ENCODE measurements at regions not wholly inside any gene's neighbourhood (a gene's known extent, or its start where the extent isn't known, plus 50 kb on each side); places are given as distances from the start of the nearest gene placed in this dataset.

- H3K4me3 ChIP-seq (ENCODE audit: low read length): no peak overlapping the region
- CTCF ChIA-PET: no interaction called here
- Mint-ChIP-seq H3K36me3 (peaks cover 0 to 12% (median 4%) of the 10 kb centered on the region in 3 donors), H3K27me3 (peaks cover 0 to 2% of the 10 kb centered on the region in 2 donors), H3K9me3 (no peaks in the 10 kb centered on the region), H3K4me1 (peaks cover 9 to 16% (median 13%) of the 10 kb centered on the region in 3 donors), H3K27ac (no peak overlapping the region), H3K4me3 (no peak overlapping the region)
- no peaks in the 10 kb centered on the region for H3K9me3 ChIP-seq (ENCODE audit: low read length)
- H3K27me3 ChIP-seq (ENCODE audit: insufficient read depth, low read length, poor library complexity, severe bottlenecking): no peaks in the 10 kb centered on the region
- no peaks in the 10 kb centered on the region for H3K4me1 ChIP-seq (ENCODE audit: insufficient read depth, low read length)
- DNase-seq: no peak
- no peaks in the 10 kb centered on the region for H3K36me3 ChIP-seq (ENCODE audit: insufficient read depth, low read length)
- no peak overlapping the region for H3K27ac ChIP-seq (ENCODE audit: low read depth, low read length)
- POLR2A ChIA-PET: no interaction called here
These were observed 258.0 kb upstream of the PLEKHG7 start for GRCh38 chr12:92444763-92445162.

- no peaks in the 10 kb centered on the region for H3K4me1 ChIP-seq (ENCODE audit: insufficient read depth, low read length)
- H3K36me3 ChIP-seq (ENCODE audit: insufficient read depth, low read length): no peaks in the 10 kb centered on the region
- H3K4me3 ChIP-seq (ENCODE audit: low read length): no peak overlapping the region
- Mint-ChIP-seq H3K27me3 (peaks cover 0 to under 1% of the 10 kb centered on the region in 2 donors), H3K9me3 (no peaks in the 10 kb centered on the region), H3K4me3 (no peak overlapping the region), H3K36me3 (peaks cover 0 to 7% (median 4%) of the 10 kb centered on the region in 3 donors), H3K4me1 (peaks cover 10 to 18% (median 14%) of the 10 kb centered on the region in 3 donors), H3K27ac (no peak overlapping the region)
- ChIA-PET POLR2A (no interaction called here), CTCF (no interaction called here)
- H3K27ac ChIP-seq (ENCODE audit: low read depth, low read length): no peak overlapping the region
- no peaks in the 10 kb centered on the region for H3K27me3 ChIP-seq (ENCODE audit: insufficient read depth, low read length, poor library complexity, severe bottlenecking)
- DNase-seq: no peak
- H3K9me3 ChIP-seq (ENCODE audit: low read length): no peaks in the 10 kb centered on the region
These were observed 260.0 kb upstream of the PLEKHG7 start for GRCh38 chr12:92442782-92443181.

- H3K4me3 Mint-ChIP-seq: no peak overlapping the region
- peaks cover 0 to 12% (median 7%) of the 10 kb centered on the region in 3 donors for H3K36me3 Mint-ChIP-seq
- Histone ChIP-seq H3K4me3 (ENCODE audit: low read length) (no peak overlapping the region), H3K4me1 (ENCODE audit: insufficient read depth, low read length) (no peaks in the 10 kb centered on the region), H3K9me3 (ENCODE audit: low read length) (no peaks in the 10 kb centered on the region), H3K27ac (ENCODE audit: low read depth, low read length) (no peak overlapping the region), H3K36me3 (ENCODE audit: insufficient read depth, low read length) (no peaks in the 10 kb centered on the region), H3K27me3 (ENCODE audit: insufficient read depth, low read length, poor library complexity, severe bottlenecking) (no peaks in the 10 kb centered on the region)
- POLR2A ChIA-PET: no interaction called here
- no peak for DNase-seq
- peaks cover 8 to 14% (median 11%) of the 10 kb centered on the region in 3 donors for H3K4me1 Mint-ChIP-seq
- no peaks in the 10 kb centered on the region for H3K9me3 Mint-ChIP-seq
- H3K27me3 Mint-ChIP-seq: no peaks in the 10 kb centered on the region
- CTCF ChIA-PET: no interaction called here
- no peak overlapping the region for H3K27ac Mint-ChIP-seq
These were observed 262.7 kb upstream of the PLEKHG7 start for GRCh38 chr12:92440072-92440471.

GRCh38 chr12:92439420-92439805 is 263.4 kb upstream of the PLEKHG7 start:
- DNase-seq: no peak
- POLR2A ChIA-PET: no interaction called here

GRCh38 chr12:92438641-92439419 is 264.0 kb upstream of the PLEKHG7 start:
- peaks cover 8 to 14% (median 11%) of the 10 kb centered on the region in 3 donors for H3K4me1 Mint-ChIP-seq
- no peak overlapping the region for H3K27ac Mint-ChIP-seq
- H3K36me3 Mint-ChIP-seq: peaks cover 0 to 12% (median 7%) of the 10 kb centered on the region in 3 donors
- Histone ChIP-seq H3K4me3 (ENCODE audit: low read length) (no peak overlapping the region), H3K27me3 (ENCODE audit: insufficient read depth, low read length, poor library complexity, severe bottlenecking) (no peaks in the 10 kb centered on the region), H3K36me3 (ENCODE audit: insufficient read depth, low read length) (no peaks in the 10 kb centered on the region), H3K9me3 (ENCODE audit: low read length) (no peaks in the 10 kb centered on the region), H3K27ac (ENCODE audit: low read depth, low read length) (no peak overlapping the region), H3K4me1 (ENCODE audit: insufficient read depth, low read length) (no peaks in the 10 kb centered on the region)
- peaks cover 0 to 2% (median 0%) of the 10 kb centered on the region in 5 donors for H3K9me3 Mint-ChIP-seq
- DNase-seq: no peak
- ChIA-PET POLR2A (no interaction called here), CTCF (no interaction called here)
- H3K27me3 Mint-ChIP-seq: no peaks in the 10 kb centered on the region
- no peak overlapping the region for H3K4me3 Mint-ChIP-seq

More at GRCh38 chr12:92439420-92439805, 263.4 kb upstream of the PLEKHG7 start:
- no peaks in the 10 kb centered on the region for H3K9me3 ChIP-seq (ENCODE audit: low read length)
- Mint-ChIP-seq H3K36me3 (peaks cover 0 to 12% (median 7%) of the 10 kb centered on the region in 3 donors), H3K4me1 (peaks cover 8 to 14% (median 11%) of the 10 kb centered on the region in 3 donors), H3K27me3 (no peaks in the 10 kb centered on the region), H3K4me3 (no peak overlapping the region), H3K9me3 (peaks cover 0 to 2% (median 0%) of the 10 kb centered on the region in 5 donors), H3K27ac (no peak overlapping the region)
- no peak overlapping the region for H3K4me3 ChIP-seq (ENCODE audit: low read length)
- H3K27me3 ChIP-seq (ENCODE audit: insufficient read depth, low read length, poor library complexity, severe bottlenecking): no peaks in the 10 kb centered on the region
- CTCF ChIA-PET: no interaction called here
- H3K36me3 ChIP-seq (ENCODE audit: insufficient read depth, low read length): no peaks in the 10 kb centered on the region
- H3K4me1 ChIP-seq (ENCODE audit: insufficient read depth, low read length): no peaks in the 10 kb centered on the region
- no peak overlapping the region for H3K27ac ChIP-seq (ENCODE audit: low read depth, low read length)

- no peaks in the 10 kb centered on the region for H3K9me3 ChIP-seq (ENCODE audit: low read length)
- H3K27me3 Mint-ChIP-seq: no peaks in the 10 kb centered on the region
- ChIA-PET CTCF (no interaction called here), POLR2A (no interaction called here)
- H3K4me3 Mint-ChIP-seq: no peak overlapping the region
- H3K4me1 Mint-ChIP-seq: peaks cover 6 to 13% (median 6%) of the 10 kb centered on the region in 3 donors
- H3K4me3 ChIP-seq (ENCODE audit: low read length): no peak overlapping the region
- peaks cover 0 to 2% (median 0%) of the 10 kb centered on the region in 5 donors for H3K9me3 Mint-ChIP-seq
- H3K4me1 ChIP-seq (ENCODE audit: insufficient read depth, low read length): no peaks in the 10 kb centered on the region
- DNase-seq: no peak
- no peaks in the 10 kb centered on the region for H3K36me3 ChIP-seq (ENCODE audit: insufficient read depth, low read length)
- H3K27ac Mint-ChIP-seq: no peak overlapping the region
- no peaks in the 10 kb centered on the region for H3K27me3 ChIP-seq (ENCODE audit: insufficient read depth, low read length, poor library complexity, severe bottlenecking)
- peaks cover 0 to 20% (median 8%) of the 10 kb centered on the region in 3 donors for H3K36me3 Mint-ChIP-seq
- H3K27ac ChIP-seq (ENCODE audit: low read depth, low read length): no peak overlapping the region
These were observed 265.3 kb upstream of the PLEKHG7 start for GRCh38 chr12:92437452-92437851.

GRCh38 chr12:92436856-92437255 is 265.9 kb upstream of the PLEKHG7 start:
- Mint-ChIP-seq H3K27me3 (no peaks in the 10 kb centered on the region), H3K9me3 (peaks cover 0 to 2% (median 0%) of the 10 kb centered on the region in 5 donors), H3K36me3 (peaks cover 0 to 21% (median 8%) of the 10 kb centered on the region in 3 donors), H3K4me3 (no peak overlapping the region), H3K27ac (no peak overlapping the region), H3K4me1 (peaks cover 7 to 15% (median 8%) of the 10 kb centered on the region in 3 donors)
- Histone ChIP-seq H3K36me3 (ENCODE audit: insufficient read depth, low read length) (no peaks in the 10 kb centered on the region), H3K4me3 (ENCODE audit: low read length) (no peak overlapping the region), H3K27ac (ENCODE audit: low read depth, low read length) (no peak overlapping the region), H3K4me1 (ENCODE audit: insufficient read depth, low read length) (no peaks in the 10 kb centered on the region), H3K27me3 (ENCODE audit: insufficient read depth, low read length, poor library complexity, severe bottlenecking) (no peaks in the 10 kb centered on the region), H3K9me3 (ENCODE audit: low read length) (no peaks in the 10 kb centered on the region)
- DNase-seq: no peak
- CTCF ChIA-PET: no interaction called here
- POLR2A ChIA-PET: no interaction called here

- no peak for DNase-seq
- ChIA-PET POLR2A (no interaction called here), CTCF (interaction anchor here (1.5 kb wide), 1 partner anchor 1053 kb away, joined by 3 read pairs; no protein-coding TSS in a partner anchor)
- no peak overlapping the region for H3K4me3 Mint-ChIP-seq
- no peak overlapping the region for H3K27ac Mint-ChIP-seq
- no peaks in the 10 kb centered on the region for H3K27me3 Mint-ChIP-seq
- Histone ChIP-seq H3K9me3 (ENCODE audit: low read length) (no peaks in the 10 kb centered on the region), H3K4me1 (ENCODE audit: insufficient read depth, low read length) (no peaks in the 10 kb centered on the region), H3K27ac (ENCODE audit: low read depth, low read length) (no peak overlapping the region), H3K4me3 (ENCODE audit: low read length) (no peak overlapping the region), H3K27me3 (ENCODE audit: insufficient read depth, low read length, poor library complexity, severe bottlenecking) (no peaks in the 10 kb centered on the region), H3K36me3 (ENCODE audit: insufficient read depth, low read length) (no peaks in the 10 kb centered on the region)
- peaks cover 0 to 21% (median 6%) of the 10 kb centered on the region in 3 donors for H3K36me3 Mint-ChIP-seq
- peaks cover 17 to 24% (median 18%) of the 10 kb centered on the region in 3 donors for H3K4me1 Mint-ChIP-seq
- peaks cover 0 to 2% (median 0%) of the 10 kb centered on the region in 5 donors for H3K9me3 Mint-ChIP-seq
These were observed 268.2 kb upstream of the PLEKHG7 start for GRCh38 chr12:92434607-92435025.

Measured in CD8-positive, alpha-beta memory T cell (primary cell).